NT2/D1 (cell line): ENCODE measurements at regions not wholly inside any gene's neighbourhood (a gene's known extent, or its start where the extent isn't known, plus 50 kb on each side); places are given as distances from the start of the nearest gene placed in this dataset.
"Not testable (repeated sequence)": the region's sequence is repeated elsewhere in the genome, so short reads cannot be mapped to it uniquely, and the experiment has no call there.

Experiments
- DNase-seq: peaks from one replicate; pipeline ENCODE4 v3.0.0-alpha.2; 2011; ENCODE audit warnings: low read depth, low spot score
- H3K27me3 ChIP-seq: 2 replicates; pipeline ENCODE4 v1.6.0; 2011; ENCODE audit warnings: mild to moderate bottlenecking; ENCODE audit not compliant: insufficient read length, insufficient read depth
- H3K36me3 ChIP-seq: 2 replicates; pipeline ENCODE4 v1.6.1; 2011; ENCODE audit warnings: mild to moderate bottlenecking, low read length, mixed read lengths; ENCODE audit not compliant: insufficient read depth, insufficient read length
- H3K4me1 ChIP-seq: 2 replicates; pipeline ENCODE4 v1.5.1; 2011; ENCODE audit not compliant: insufficient read depth, insufficient read length
- H3K4me3 ChIP-seq: 2 replicates; pipeline ENCODE4 v1.5.1; 2011; ENCODE audit warnings: low read depth; ENCODE audit not compliant: insufficient read length
- H3K9ac ChIP-seq: 2 replicates; pipeline ENCODE4 v1.6.0; 2011; ENCODE audit warnings: low read depth; ENCODE audit not compliant: insufficient read length
- H3K9me3 ChIP-seq: 2 replicates; pipeline ENCODE4 v1.5.1; 2011; ENCODE audit warnings: mild to moderate bottlenecking, low read length; ENCODE audit not compliant: insufficient read depth
- SUZ12 ChIP-seq: IDR thresholded peaks from 2 replicates; pipeline ENCODE4 v1.6.1; 2011; ENCODE audit not compliant: insufficient read length, insufficient read depth; ENCODE audit errors: extremely low read depth
- YY1 ChIP-seq: IDR thresholded peaks from 2 replicates; pipeline ENCODE4 v1.6.1; 2011; ENCODE audit not compliant: insufficient read length, insufficient read depth
- ZNF274 ChIP-seq: IDR thresholded peaks from 2 replicates; pipeline ENCODE4 v1.6.1; 2011; ENCODE audit warnings: mild to moderate bottlenecking, low read depth, low read length

DNA sequence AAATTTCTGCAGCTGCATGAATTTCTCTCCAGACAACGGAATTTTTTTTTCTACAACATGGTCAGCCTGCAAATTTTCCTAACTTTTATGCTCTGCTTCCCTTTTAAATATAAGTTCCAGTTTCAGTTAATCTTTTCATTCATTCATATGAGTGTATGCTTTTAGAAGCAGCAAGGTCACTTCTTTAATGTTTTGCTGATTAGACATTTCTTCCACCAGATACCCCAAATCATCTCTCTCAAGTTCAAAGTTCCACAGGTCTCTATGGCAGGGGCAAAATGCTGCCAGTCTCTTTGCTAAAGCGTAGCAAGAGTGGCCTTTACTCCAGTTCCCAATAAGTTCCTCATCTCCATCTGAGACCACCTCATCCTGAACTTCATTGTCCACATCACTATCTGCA lies 205.6 kb upstream of the GRM7 start:
- no peak overlapping the region for H3K4me3 ChIP-seq
- no peak for DNase-seq
- H3K27me3 ChIP-seq: no peaks in the 10 kb centered on the region
- no peaks in the 10 kb centered on the region for H3K36me3 ChIP-seq
- H3K9me3 ChIP-seq: peaks cover 18% of the 10 kb centered on the region; the same call in 1 of the 2 replicates
- no peaks in the 10 kb centered on the region for H3K4me1 ChIP-seq
- no peak overlapping the region for H3K9ac ChIP-seq
- TF ChIP-seq SUZ12 (no peak), YY1 (no peak), ZNF274 (no peak)

DNA sequence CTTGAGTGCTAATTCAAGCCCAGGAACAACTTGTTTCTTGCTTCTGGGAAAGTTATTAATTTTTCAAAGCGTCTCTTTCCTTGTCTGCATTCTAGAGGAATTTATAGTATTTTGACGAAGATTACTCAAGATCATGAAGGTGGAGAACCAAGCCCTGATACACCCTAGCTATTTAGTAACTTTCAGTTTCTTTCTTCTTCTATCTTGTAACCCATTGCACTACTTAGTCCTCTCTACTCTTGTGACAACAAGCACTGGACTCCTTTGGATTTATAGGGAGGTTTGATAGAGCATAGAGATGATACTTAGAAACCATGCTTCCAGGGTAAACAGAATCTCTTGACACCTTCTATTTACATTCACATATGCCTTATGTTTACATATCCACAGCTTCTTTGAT lies 203.3 kb upstream of the GRM7 start:
- Histone ChIP-seq H3K4me3 (no peak overlapping the region), H3K27me3 (no peaks in the 10 kb centered on the region), H3K9ac (no peak overlapping the region), H3K4me1 (no peaks in the 10 kb centered on the region), H3K9me3 (peaks cover 24% of the 10 kb centered on the region; the same call in 1 of the 2 replicates), H3K36me3 (no peaks in the 10 kb centered on the region)
- no peak for DNase-seq
- no peak for TF ChIP-seq SUZ12
- TF ChIP-seq ZNF274: no peak
- TF ChIP-seq YY1: no peak

DNA sequence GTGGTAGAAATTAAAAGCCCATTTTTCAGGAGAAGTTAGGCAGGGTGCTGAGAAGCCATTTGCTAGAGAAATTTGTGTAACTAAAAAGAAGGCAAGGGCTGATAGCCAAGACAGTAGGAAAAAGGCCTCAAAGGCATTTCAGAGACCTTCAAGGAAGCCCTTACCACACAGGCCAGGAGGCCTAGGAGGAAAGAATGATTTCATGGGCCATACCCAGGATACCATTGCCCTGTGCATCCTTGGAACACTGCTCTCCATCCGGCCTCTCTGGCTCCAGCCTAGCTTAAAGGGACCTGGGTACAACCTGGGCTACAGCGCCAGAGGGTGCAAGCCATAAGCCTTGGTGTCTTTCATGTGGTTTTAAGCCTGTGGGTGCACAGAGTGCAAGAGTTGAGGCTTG lies 193.6 kb upstream of the GRM7 start:
- H3K4me1 ChIP-seq: no peaks in the 10 kb centered on the region
- no peaks in the 10 kb centered on the region for H3K36me3 ChIP-seq
- H3K27me3 ChIP-seq: no peaks in the 10 kb centered on the region
- H3K9me3 ChIP-seq: peaks cover 10% of the 10 kb centered on the region; the same call in 1 of the 2 replicates
- TF ChIP-seq ZNF274: no peak
- no peak for TF ChIP-seq YY1
- no peak for TF ChIP-seq SUZ12
- DNase-seq: no peak
- H3K9ac ChIP-seq: no peak overlapping the region
- no peak overlapping the region for H3K4me3 ChIP-seq

DNA sequence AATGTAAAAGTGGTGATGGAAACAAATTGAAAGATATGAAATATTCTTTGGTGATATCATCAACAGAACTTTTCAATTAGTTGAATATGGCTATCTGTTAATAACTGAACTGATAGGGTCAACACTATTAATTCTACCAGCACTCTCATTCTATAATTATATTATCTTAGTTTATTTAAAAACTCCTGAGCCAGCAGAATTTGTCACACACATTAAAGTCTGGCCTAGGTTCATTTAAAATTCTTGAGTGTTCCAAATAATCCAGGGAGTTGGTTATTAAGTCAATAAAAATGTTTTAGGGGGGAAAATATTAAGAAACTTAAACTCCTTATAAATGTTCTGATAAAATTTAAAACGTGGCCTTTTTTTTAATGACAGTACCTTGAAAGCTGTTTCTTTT lies 189.6 kb upstream of the GRM7 start:
- Histone ChIP-seq H3K27me3 (no peaks in the 10 kb centered on the region), H3K9me3 (peaks cover 7% of the 10 kb centered on the region; the same call in 1 of the 2 replicates), H3K4me3 (no peak overlapping the region), H3K4me1 (no peaks in the 10 kb centered on the region), H3K36me3 (no peaks in the 10 kb centered on the region), H3K9ac (no peak overlapping the region)
- DNase-seq: no peak
- TF ChIP-seq SUZ12 (no peak), ZNF274 (no peak)

DNA sequence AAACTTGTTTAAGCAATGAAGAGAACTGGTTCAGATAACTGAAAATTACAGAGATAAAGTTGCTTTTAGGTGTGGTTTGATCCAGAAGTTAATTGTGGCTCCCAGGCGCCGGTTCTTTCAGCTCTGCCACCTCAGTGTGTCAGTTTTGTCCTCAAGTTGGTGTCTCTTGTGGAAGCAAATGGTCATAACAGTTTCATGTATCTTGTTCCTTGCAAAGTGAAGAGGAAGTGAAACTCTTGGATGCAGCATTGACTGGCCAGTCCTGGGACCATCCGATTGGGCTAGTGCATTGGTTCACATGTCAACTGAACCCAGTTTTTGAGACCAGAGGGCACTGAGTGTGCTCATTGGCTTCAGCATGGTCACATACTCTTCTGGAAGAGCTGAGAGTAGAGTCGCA lies 181.4 kb upstream of the GRM7 start:
- no peaks in the 10 kb centered on the region for H3K27me3 ChIP-seq
- no peak overlapping the region for H3K9ac ChIP-seq
- H3K9me3 ChIP-seq: no peaks in the 10 kb centered on the region
- H3K36me3 ChIP-seq: no peaks in the 10 kb centered on the region
- H3K4me1 ChIP-seq: no peaks in the 10 kb centered on the region
- TF ChIP-seq SUZ12 (no peak), ZNF274 (no peak), YY1 (no peak)
- DNase-seq: no peak
- no peak overlapping the region for H3K4me3 ChIP-seq

DNA sequence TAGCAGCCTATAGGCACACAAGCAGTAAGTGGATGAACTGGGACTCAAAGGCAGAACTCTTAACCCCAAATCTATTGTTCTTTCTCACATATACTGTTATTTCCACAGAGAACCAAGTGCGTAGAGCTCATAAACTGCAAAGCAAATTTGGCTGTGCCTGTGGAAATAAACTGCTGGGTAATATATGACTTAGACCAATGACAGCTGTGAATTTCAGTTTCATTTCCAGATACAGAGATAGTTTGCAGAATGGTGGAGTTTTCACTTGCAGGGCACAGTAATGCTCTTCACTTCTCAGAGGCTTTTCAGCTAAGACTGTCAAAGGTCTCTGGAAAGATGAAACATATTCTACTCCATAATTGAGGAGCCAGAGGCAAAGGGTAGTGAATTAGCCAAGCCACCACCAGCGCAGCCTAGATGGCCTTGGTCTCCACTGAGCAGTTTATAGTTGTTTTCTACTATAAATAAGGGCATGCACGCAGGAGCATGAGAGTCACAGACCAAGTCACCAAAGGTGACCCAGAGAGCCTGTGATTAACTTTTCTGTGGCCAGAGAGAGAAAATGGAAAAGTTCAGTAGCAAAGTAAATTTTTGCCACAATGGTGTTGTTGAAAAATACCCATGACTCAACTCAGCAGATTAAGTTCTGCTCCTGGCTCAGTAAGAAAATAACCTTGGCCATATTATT lies 180.7 kb upstream of the GRM7 start:
- no peak for DNase-seq
- H3K27me3 ChIP-seq: no peaks in the 10 kb centered on the region
- H3K4me1 ChIP-seq: no peaks in the 10 kb centered on the region
- no peak overlapping the region for H3K9ac ChIP-seq
- no peak for TF ChIP-seq SUZ12
- no peak for TF ChIP-seq ZNF274
- TF ChIP-seq YY1: no peak
- no peaks in the 10 kb centered on the region for H3K9me3 ChIP-seq
- no peak overlapping the region for H3K4me3 ChIP-seq
- H3K36me3 ChIP-seq: no peaks in the 10 kb centered on the region

DNA sequence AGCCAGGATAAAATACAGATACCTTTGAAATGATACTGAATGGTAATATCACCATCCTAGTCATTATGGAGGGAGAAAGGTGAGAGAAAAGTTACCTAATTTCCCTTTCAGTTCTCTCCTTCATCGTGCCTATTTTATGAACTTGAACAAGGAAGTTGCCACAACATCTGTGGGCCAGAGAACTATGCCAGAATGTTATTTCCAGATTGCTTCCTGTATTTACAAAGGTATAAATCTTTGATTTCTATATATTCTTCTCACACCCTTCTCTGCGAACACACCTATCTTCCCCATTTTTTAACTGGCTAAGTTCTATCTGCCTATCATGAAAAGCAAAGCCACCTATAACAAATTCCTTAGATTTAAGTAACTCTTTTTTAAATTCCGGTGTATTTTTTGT lies 163.6 kb upstream of the GRM7 start:
- H3K4me3 ChIP-seq: no peak overlapping the region
- TF ChIP-seq YY1 (no peak), ZNF274 (no peak), SUZ12 (no peak)
- no peaks in the 10 kb centered on the region for H3K9me3 ChIP-seq

DNA sequence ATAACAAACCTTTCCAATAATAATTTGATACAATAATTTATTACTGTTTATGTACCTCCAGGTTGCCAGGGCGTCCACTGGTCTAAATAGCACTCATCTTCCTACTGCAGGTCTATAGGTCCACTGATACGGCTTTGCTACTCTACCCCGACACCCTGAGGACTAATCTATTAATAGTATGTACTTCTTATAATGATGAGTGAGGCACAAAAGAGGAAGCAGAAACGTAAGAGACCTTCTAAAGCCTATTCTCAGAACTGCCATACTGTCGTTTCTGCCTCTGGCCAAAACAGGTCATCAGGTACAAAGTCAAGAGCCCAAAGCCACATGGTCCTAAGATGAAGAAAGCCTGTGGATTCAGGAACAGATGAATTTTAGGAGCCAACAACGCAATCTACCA lies 163.2 kb upstream of the GRM7 start:
- DNase-seq: no peak
- H3K4me3 ChIP-seq: no peak overlapping the region
- TF ChIP-seq YY1 (no peak), SUZ12 (no peak), ZNF274 (no peak)

More for the DNA sequence above, 163.6 kb upstream of the GRM7 start:
- Histone ChIP-seq H3K27me3 (no peaks in the 10 kb centered on the region), H3K36me3 (no peaks in the 10 kb centered on the region), H3K4me1 (no peaks in the 10 kb centered on the region), H3K9ac (no peak overlapping the region)
- DNase-seq: no peak

DNA sequence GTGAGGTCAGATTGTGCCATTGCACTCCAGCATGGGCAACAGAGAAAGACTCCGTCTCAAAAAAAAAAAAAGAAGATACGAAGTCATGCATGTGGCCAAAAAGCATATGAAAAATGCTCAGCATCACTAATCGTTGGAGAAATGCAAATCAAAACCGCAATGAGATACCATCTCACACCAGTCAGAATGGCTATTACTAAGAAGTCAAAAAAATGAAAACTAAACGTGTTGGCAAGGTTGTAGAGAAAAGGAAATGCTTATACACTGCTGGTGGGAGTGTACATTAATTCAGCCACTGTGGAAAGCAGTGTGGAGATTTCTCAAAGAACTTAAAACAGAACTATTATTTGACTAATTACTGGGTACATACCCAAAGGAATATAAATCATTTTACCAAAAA lies 156.1 kb upstream of the GRM7 start:
- H3K9ac ChIP-seq, H3K4me1 ChIP-seq, H3K4me3 ChIP-seq, H3K9me3 ChIP-seq, H3K36me3 ChIP-seq, H3K27me3 ChIP-seq, DNase-seq: not testable (repeated sequence)

More for the DNA sequence above, 163.2 kb upstream of the GRM7 start:
- Histone ChIP-seq H3K27me3 (no peaks in the 10 kb centered on the region), H3K4me1 (no peaks in the 10 kb centered on the region), H3K9ac (no peak overlapping the region), H3K36me3 (no peaks in the 10 kb centered on the region), H3K9me3 (no peaks in the 10 kb centered on the region)
